Chondrocyte (in vitro differentiated cells): ENCODE measurements at regions not wholly inside any gene's neighbourhood (a gene's known extent, or its start where the extent isn't known, plus 50 kb on each side); places are given as distances from the start of the nearest gene placed in this dataset.
A peak's percentile ranks its signal among the peaks of the same experiment; 100 is the strongest.

ENCODE experiments used
- DNase-seq: peaks from one replicate; pipeline ENCODE4 v3.0.0; 2021; ENCODE audit warnings: mixed read lengths, low spot score
- H3K27ac Mint-ChIP-seq: one replicate; pipeline ENCODE4 v1.8.0; 2021; ENCODE audit warnings: mild to moderate bottlenecking, moderate library complexity, mixed read lengths; ENCODE audit not compliant: unreplicated experiment
- H3K27me3 Mint-ChIP-seq: 2 replicates; pipeline ENCODE4 v1.8.0; 2021; ENCODE audit warnings: low read depth, mixed read lengths
- H3K36me3 Mint-ChIP-seq: 2 replicates; pipeline ENCODE4 v1.8.0; 2021; ENCODE audit warnings: low read depth, mixed read lengths
- H3K4me1 Mint-ChIP-seq: 2 replicates; pipeline ENCODE4 v1.8.0; 2021; ENCODE audit warnings: low read depth, mild to moderate bottlenecking, mixed read lengths
- H3K4me3 Mint-ChIP-seq: one replicate; pipeline ENCODE4 v1.8.0; 2021; ENCODE audit warnings: mild to moderate bottlenecking, moderate library complexity, mixed read lengths; ENCODE audit not compliant: unreplicated experiment
- H3K9me3 Mint-ChIP-seq: 2 replicates; pipeline ENCODE4 v1.8.0; 2021; ENCODE audit warnings: low read depth, mixed read lengths
- TF ChIP-seq, protein P1 (sequence below): fragments of 200-600 bp; sonication (generic); IDR thresholded peaks from 2 replicates; pipeline ENCODE4 v1.5.0; 2021; ENCODE audit warnings: antibody characterized with exemption, mild to moderate bottlenecking, moderate library complexity

- Mint-ChIP-seq H3K27me3 (no peaks in the 10 kb centered on the region), H3K4me3 (no peak overlapping the region), H3K36me3 (peaks cover 12% of the 10 kb centered on the region), H3K4me1 (peaks cover 73% of the 10 kb centered on the region), H3K9me3 (peaks cover 19% of the 10 kb centered on the region), H3K27ac (peak overlapping the region; percentile 43)
- no peak for DNase-seq
- TF ChIP-seq, protein P1, sequence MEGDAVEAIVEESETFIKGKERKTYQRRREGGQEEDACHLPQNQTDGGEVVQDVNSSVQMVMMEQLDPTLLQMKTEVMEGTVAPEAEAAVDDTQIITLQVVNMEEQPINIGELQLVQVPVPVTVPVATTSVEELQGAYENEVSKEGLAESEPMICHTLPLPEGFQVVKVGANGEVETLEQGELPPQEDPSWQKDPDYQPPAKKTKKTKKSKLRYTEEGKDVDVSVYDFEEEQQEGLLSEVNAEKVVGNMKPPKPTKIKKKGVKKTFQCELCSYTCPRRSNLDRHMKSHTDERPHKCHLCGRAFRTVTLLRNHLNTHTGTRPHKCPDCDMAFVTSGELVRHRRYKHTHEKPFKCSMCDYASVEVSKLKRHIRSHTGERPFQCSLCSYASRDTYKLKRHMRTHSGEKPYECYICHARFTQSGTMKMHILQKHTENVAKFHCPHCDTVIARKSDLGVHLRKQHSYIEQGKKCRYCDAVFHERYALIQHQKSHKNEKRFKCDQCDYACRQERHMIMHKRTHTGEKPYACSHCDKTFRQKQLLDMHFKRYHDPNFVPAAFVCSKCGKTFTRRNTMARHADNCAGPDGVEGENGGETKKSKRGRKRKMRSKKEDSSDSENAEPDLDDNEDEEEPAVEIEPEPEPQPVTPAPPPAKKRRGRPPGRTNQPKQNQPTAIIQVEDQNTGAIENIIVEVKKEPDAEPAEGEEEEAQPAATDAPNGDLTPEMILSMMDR = no peak
Measured at GRCh38 chr5:60546207-60546606, 153.8 kb downstream of the DEPDC1B start.

DNA sequence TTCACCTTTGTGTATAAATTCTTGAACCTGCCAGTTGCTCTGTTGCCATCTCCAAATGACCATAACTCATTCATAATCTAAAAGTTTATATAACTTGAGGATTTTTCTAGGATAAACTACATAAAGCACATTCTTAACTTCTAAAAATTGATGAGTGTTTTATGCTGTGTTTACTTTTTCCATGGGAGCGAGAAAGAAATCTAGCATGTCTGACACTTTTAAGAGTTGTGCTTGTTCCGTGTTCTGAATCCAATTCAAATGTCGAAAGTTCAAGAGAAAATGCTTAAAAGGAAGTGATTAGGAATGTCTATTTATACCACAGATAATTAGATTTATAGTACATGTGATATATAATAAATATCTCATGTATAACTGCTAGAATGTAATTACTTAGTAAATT lies 154.4 kb downstream of the DEPDC1B start:
- H3K36me3 Mint-ChIP-seq = peaks cover 12% of the 10 kb centered on the region
- peaks cover 19% of the 10 kb centered on the region for H3K9me3 Mint-ChIP-seq
- no peak overlapping the region for H3K4me3 Mint-ChIP-seq
- peaks cover 76% of the 10 kb centered on the region for H3K4me1 Mint-ChIP-seq
- no peak for DNase-seq
- TF ChIP-seq, protein P1 = no peak
- peak overlapping the region; percentile 81 for H3K27ac Mint-ChIP-seq
- H3K27me3 Mint-ChIP-seq = no peaks in the 10 kb centered on the region

- no peak overlapping the region for H3K4me3 Mint-ChIP-seq
- H3K4me1 Mint-ChIP-seq = peaks cover 76% of the 10 kb centered on the region
- TF ChIP-seq, protein P1 = no peak
- no peak for DNase-seq
- H3K36me3 Mint-ChIP-seq = peaks cover 3% of the 10 kb centered on the region
- no peaks in the 10 kb centered on the region for H3K27me3 Mint-ChIP-seq
- H3K27ac Mint-ChIP-seq = no peak overlapping the region
- H3K9me3 Mint-ChIP-seq = peaks cover 6% of the 10 kb centered on the region
Measured at GRCh38 chr5:60544142-60544541, 155.8 kb downstream of the DEPDC1B start.

GRCh38 chr5:60541980-60542379 lies 158.0 kb downstream of the DEPDC1B start:
- H3K4me3 Mint-ChIP-seq = peak overlapping the region; percentile 0
- H3K9me3 Mint-ChIP-seq = no peaks in the 10 kb centered on the region
- no peak for DNase-seq
- no peaks in the 10 kb centered on the region for H3K36me3 Mint-ChIP-seq
- no peaks in the 10 kb centered on the region for H3K27me3 Mint-ChIP-seq
- peaks cover 89% of the 10 kb centered on the region for H3K4me1 Mint-ChIP-seq
- TF ChIP-seq, protein P1 = no peak
- H3K27ac Mint-ChIP-seq = peak overlapping the region; percentile 100

- peaks cover 81% of the 10 kb centered on the region for H3K4me1 Mint-ChIP-seq
- no peak for DNase-seq
- TF ChIP-seq, protein P1 = peak; percentile 26
- H3K9me3 Mint-ChIP-seq = no peaks in the 10 kb centered on the region
- H3K36me3 Mint-ChIP-seq = no peaks in the 10 kb centered on the region
- peak overlapping the region; percentile 56 for H3K4me3 Mint-ChIP-seq
- no peaks in the 10 kb centered on the region for H3K27me3 Mint-ChIP-seq
- H3K27ac Mint-ChIP-seq = peak overlapping the region; percentile 100
Measured at GRCh38 chr5:60540856-60541805, 158.8 kb downstream of the DEPDC1B start.
